NCI-H2029 (cell line): ENCODE measurements at regions not wholly inside any gene's neighbourhood (a gene's known extent, or its start where the extent isn't known, plus 50 kb on each side); places are given as distances from the start of the nearest gene placed in this dataset.
A peak's percentile ranks its signal among the peaks of the same experiment; 100 is the strongest.
"Not testable (repeated sequence)": the region's sequence is repeated elsewhere in the genome, so short reads cannot be mapped to it uniquely, and the experiment has no call there.

Experiments
- DNase-seq: peaks from one replicate; lab custom pipeline; 2025; lab: John Stamatoyannopoulos, UW

- no peak for DNase-seq
These were observed 50.9 kb upstream of the OLIG3 start for GRCh38 chr6:137545073-137545472.

- no peak for DNase-seq
These were observed 53.0 kb upstream of the OLIG3 start for GRCh38 chr6:137547186-137547585.

GRCh38 chr6:137547601-137548000 is 53.4 kb upstream of the OLIG3 start:
- no peak for DNase-seq

GRCh38 chr6:137549106-137549505 is 54.9 kb upstream of the OLIG3 start:
- no peak for DNase-seq

GRCh38 chr6:137550535-137550934 is 56.3 kb upstream of the OLIG3 start:
- no peak for DNase-seq

GRCh38 chr6:137552146-137552545 is 58.0 kb upstream of the OLIG3 start:
- no peak for DNase-seq

- DNase-seq, result no peak
These were observed 58.6 kb upstream of the OLIG3 start for GRCh38 chr6:137552809-137553208.

- not testable (repeated sequence) for DNase-seq
These were observed 65.5 kb upstream of the OLIG3 start for GRCh38 chr6:137559521-137560183.

- no peak for DNase-seq
These were observed 66.0 kb upstream of the OLIG3 start for GRCh38 chr6:137560184-137560563.

GRCh38 chr6:137568067-137568466 is 73.9 kb upstream of the OLIG3 start:
- no peak for DNase-seq

- DNase-seq, result peak; percentile 67
These were observed 76.2 kb upstream of the OLIG3 start for GRCh38 chr6:137570393-137570792.

- DNase-seq, result no peak
These were observed 77.7 kb upstream of the OLIG3 start for GRCh38 chr6:137571854-137572253.

- DNase-seq, result no peak
These were observed 79.5 kb upstream of the OLIG3 start for GRCh38 chr6:137573739-137574138.

GRCh38 chr6:137579612-137580011 is 85.4 kb upstream of the OLIG3 start:
- no peak for DNase-seq

- no peak for DNase-seq
These were observed 87.0 kb upstream of the OLIG3 start for GRCh38 chr6:137581019-137581707.

- DNase-seq, result not testable (repeated sequence)
These were observed 89.3 kb upstream of the OLIG3 start for GRCh38 chr6:137583519-137583918.

GRCh38 chr6:137588472-137588871 is 94.3 kb upstream of the OLIG3 start:
- DNase-seq, result no peak

- DNase-seq, result peak; percentile 31
These were observed 95.1 kb upstream of the OLIG3 start for GRCh38 chr6:137589067-137589848.

GRCh38 chr6:137590684-137591083 is 96.5 kb upstream of the OLIG3 start:
- DNase-seq, result no peak

GRCh38 chr6:137601471-137601870 is 107.3 kb upstream of the OLIG3 start:
- DNase-seq, result no peak

GRCh38 chr6:137602313-137603197 is 108.4 kb upstream of the OLIG3 start:
- no peak for DNase-seq

- DNase-seq, result no peak
These were observed 116.5 kb upstream of the OLIG3 start for GRCh38 chr6:137610702-137611101.
